ENCODE measurements at regions not wholly inside any gene's neighbourhood (a gene's known extent, or its start where the extent isn't known, plus 50 kb on each side); places are given as distances from the start of the nearest gene placed in this dataset.

DNA sequence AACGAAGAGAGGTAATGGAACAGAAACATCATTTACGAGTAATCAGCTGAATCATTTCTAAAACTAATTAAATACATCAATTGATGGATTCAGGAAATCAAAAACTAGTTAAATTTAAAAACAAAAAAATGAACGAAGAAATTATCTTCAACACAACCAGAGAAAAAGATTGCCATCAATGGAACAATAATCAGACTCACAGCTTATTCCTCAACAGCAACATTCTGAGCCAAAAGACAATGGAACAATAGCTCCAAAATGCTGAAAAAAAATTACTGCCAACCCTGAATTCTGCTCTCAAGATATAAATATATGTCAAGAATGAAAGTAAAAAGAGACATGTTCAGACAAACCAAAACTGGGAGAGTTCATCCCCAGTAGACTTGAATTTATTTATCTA, 65.5 kb upstream of the KLF3 start:
- TF ChIP-seq NR3C1 (CRISPR knock-in tag; IDR thresholded peaks at IDR 0.05) (no peak), EWSR1 (IDR thresholded peaks at IDR 0.05; ENCODE audit: borderline replicate concordance, low read depth, partially characterized antibody) (no peak), TARDBP (IDR thresholded peaks at IDR 0.05) (no peak), POLR2AphosphoS5 (IDR thresholded peaks at IDR 0.05; ENCODE audit: control insufficient read depth, insufficient read depth, low read depth, low read length) (no peak), ZNF644 (tag; IDR thresholded peaks at IDR 0.05; ENCODE audit: low read depth) (no peak), RNF2 (IDR thresholded peaks at IDR 0.05) (no peak), TCF7L2 (IDR thresholded peaks at IDR 0.05; ENCODE audit: low read depth, low read length) (no peak), CBX8 (IDR thresholded peaks at IDR 0.05; ENCODE audit: borderline replicate concordance, extremely low read depth, low read depth, low read length, poor library complexity, severe bottlenecking) (no peak)
- TF ChIP-seq, protein P1, sequence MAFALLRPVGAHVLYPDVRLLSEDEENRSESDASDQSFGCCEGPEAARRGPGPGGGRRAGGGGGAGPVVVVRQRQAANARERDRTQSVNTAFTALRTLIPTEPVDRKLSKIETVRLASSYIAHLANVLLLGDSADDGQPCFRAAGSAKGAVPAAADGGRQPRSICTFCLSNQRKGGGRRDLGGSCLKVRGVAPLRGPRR (CRISPR knock-in tag; IDR thresholded peaks at IDR 0.05) = no peak
- TF ChIP-seq, protein P2, sequence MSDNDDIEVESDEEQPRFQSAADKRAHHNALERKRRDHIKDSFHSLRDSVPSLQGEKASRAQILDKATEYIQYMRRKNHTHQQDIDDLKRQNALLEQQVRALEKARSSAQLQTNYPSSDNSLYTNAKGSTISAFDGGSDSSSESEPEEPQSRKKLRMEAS (CRISPR knock-in tag; IDR thresholded peaks at IDR 0.05) = no peak

All from K562 (cell line).